ENCODE measurements at regions not wholly inside any gene's neighbourhood (a gene's known extent, or its start where the extent isn't known, plus 50 kb on each side); places are given as distances from the start of the nearest gene placed in this dataset.

DNA sequence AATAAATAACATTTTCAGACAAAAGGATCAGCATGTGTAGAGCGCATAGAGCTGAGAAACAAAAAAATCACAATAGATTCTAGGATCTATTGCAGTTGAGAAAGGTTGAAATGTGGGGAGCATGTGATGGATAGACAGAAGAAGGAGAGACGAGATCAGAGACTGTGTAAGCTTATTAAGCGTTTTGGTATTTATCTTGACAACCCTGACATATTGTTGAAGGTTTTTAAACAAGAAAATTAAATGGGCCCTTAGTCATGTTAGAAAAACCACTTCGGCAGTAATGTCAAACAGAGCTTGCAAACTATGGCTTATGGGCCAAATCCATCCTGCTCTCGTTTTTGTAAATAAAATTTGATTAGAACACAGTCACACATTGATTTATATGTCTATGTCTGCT lies 200.5 kb upstream of the KLF4 start:
- ChIA-PET CTCF (no interaction called here), POLR2A (no interaction called here)
- Mint-ChIP-seq H3K4me3 (no peak overlapping the region), H3K9me3 (ENCODE audit: insufficient read depth) (peaks cover 2% of the 10 kb centered on the region), H3K4me1 (peaks cover 3% of the 10 kb centered on the region), H3K27ac (no peak overlapping the region), H3K27me3 (peaks cover 7% of the 10 kb centered on the region)
- ATAC-seq (ENCODE audit: low read depth) (no peak), DNase-seq (no peak)
- intact Hi-C loops (cut with micrococcal nuclease), result no loop called here
- no peak overlapping the region for H3K4me2 ChIP-seq (replicated peaks; ENCODE audit: low read depth, low read length, poor library complexity, severe bottlenecking)
- H3K9ac ChIP-seq (ENCODE audit: low read length), result no peak overlapping the region
- 87% methylated on average over 2 of the region's 5 CpGs for WGBS (ENCODE audit: insufficient coverage)
- H3K4me1 ChIP-seq (ENCODE audit: control insufficient read depth in 2 of 2, insufficient read depth in 2 of 2, low read length in 2 of 2), result no peaks in the 10 kb centered on the region
- no peaks in the 10 kb centered on the region for H3K79me2 ChIP-seq (ENCODE audit: control insufficient read depth, insufficient read depth, low read length)
- H3K27me3 ChIP-seq (replicated peaks in 1 of 4; ENCODE audit: control extremely low read depth in 1 of 4, control insufficient read depth in 3 of 4, insufficient read depth in 4 of 4, low read length in 3 of 4), result no peaks in the 10 kb centered on the region
- H4K20me1 ChIP-seq (ENCODE audit: control insufficient read depth, insufficient read depth, low read length, poor library complexity, severe bottlenecking), result no peaks in the 10 kb centered on the region
- no peak overlapping the region for H2AFZ ChIP-seq (ENCODE audit: insufficient read depth, low read depth, low read length, poor library complexity, severe bottlenecking)
- TF ChIP-seq, protein P1, sequence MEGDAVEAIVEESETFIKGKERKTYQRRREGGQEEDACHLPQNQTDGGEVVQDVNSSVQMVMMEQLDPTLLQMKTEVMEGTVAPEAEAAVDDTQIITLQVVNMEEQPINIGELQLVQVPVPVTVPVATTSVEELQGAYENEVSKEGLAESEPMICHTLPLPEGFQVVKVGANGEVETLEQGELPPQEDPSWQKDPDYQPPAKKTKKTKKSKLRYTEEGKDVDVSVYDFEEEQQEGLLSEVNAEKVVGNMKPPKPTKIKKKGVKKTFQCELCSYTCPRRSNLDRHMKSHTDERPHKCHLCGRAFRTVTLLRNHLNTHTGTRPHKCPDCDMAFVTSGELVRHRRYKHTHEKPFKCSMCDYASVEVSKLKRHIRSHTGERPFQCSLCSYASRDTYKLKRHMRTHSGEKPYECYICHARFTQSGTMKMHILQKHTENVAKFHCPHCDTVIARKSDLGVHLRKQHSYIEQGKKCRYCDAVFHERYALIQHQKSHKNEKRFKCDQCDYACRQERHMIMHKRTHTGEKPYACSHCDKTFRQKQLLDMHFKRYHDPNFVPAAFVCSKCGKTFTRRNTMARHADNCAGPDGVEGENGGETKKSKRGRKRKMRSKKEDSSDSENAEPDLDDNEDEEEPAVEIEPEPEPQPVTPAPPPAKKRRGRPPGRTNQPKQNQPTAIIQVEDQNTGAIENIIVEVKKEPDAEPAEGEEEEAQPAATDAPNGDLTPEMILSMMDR (IDR thresholded peaks at IDR 0.05), result no peak
- no peak for TF ChIP-seq EZH2 (IDR thresholded peaks at IDR 0.05; ENCODE audit: borderline replicate concordance, insufficient read depth, low read depth, low read length, poor library complexity, severe bottlenecking)
- H3K9me3 ChIP-seq (ENCODE audit: control extremely low read depth in 1 of 3, control insufficient read depth in 2 of 3, insufficient read depth in 1 of 3, low read length in 2 of 3), result no peaks in the 10 kb centered on the region
- H3K27ac ChIP-seq (ENCODE audit: low read length in 2 of 2), result no peak overlapping the region
- H3K36me3 ChIP-seq (replicated peaks in 1 of 2; ENCODE audit: control extremely low read depth in 1 of 2, control insufficient read depth in 1 of 2, extremely low read depth in 1 of 2, insufficient read depth in 2 of 2, low read length in 1 of 2), result no peaks in the 10 kb centered on the region
- H3K4me3 ChIP-seq (ENCODE audit: control extremely low read depth in 1 of 5, extremely low read depth in 1 of 5, insufficient read depth in 1 of 5, low read depth in 2 of 5, low read length in 4 of 5), result no peak overlapping the region

DNA sequence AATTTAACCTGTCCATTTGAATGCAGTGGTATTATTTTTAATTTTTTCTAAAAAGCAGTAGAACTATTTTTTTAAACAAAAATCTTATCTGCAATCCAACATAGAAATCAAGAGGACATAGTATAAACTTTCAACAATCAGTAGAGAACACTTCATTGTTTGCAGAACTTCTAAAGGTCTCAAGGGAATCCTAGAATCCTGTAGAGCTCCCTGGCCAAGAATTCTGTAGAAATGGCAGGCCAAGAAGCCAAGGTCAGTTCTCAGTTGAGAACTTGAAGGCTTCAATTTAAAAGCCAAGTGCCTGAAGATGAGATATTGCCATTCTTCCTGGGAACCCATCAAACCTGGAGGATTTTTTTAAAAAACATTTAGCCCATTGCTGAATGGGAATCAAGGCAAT lies 199.2 kb upstream of the KLF4 start:
- H4K20me1 ChIP-seq (ENCODE audit: control insufficient read depth, insufficient read depth, low read length, poor library complexity, severe bottlenecking), result no peaks in the 10 kb centered on the region
- ChIA-PET CTCF (no interaction called here), POLR2A (no interaction called here)
- H3K4me2 ChIP-seq (replicated peaks; ENCODE audit: low read depth, low read length, poor library complexity, severe bottlenecking), result no peak overlapping the region
- H3K79me2 ChIP-seq (ENCODE audit: control insufficient read depth, insufficient read depth, low read length), result no peaks in the 10 kb centered on the region
- Mint-ChIP-seq H3K9me3 (ENCODE audit: insufficient read depth) (peaks cover 2% of the 10 kb centered on the region), H3K4me3 (no peak overlapping the region), H3K27me3 (peaks cover 7% of the 10 kb centered on the region), H3K4me1 (no peaks in the 10 kb centered on the region), H3K27ac (no peak overlapping the region)
- H3K9me3 ChIP-seq (ENCODE audit: control extremely low read depth in 1 of 3, control insufficient read depth in 2 of 3, insufficient read depth in 1 of 3, low read length in 2 of 3), result no peaks in the 10 kb centered on the region
- H3K4me1 ChIP-seq (ENCODE audit: control insufficient read depth in 2 of 2, insufficient read depth in 2 of 2, low read length in 2 of 2), result no peaks in the 10 kb centered on the region
- H3K36me3 ChIP-seq (replicated peaks in 1 of 2; ENCODE audit: control extremely low read depth in 1 of 2, control insufficient read depth in 1 of 2, extremely low read depth in 1 of 2, insufficient read depth in 2 of 2, low read length in 1 of 2), result no peaks in the 10 kb centered on the region
- H2AFZ ChIP-seq (ENCODE audit: insufficient read depth, low read depth, low read length, poor library complexity, severe bottlenecking), result no peak overlapping the region
- no peak for DNase-seq
- H3K9ac ChIP-seq (ENCODE audit: low read length), result no peak overlapping the region
- no peak for ATAC-seq (ENCODE audit: low read depth)
- TF ChIP-seq, protein P1 (IDR thresholded peaks at IDR 0.05), result no peak
- no peak for TF ChIP-seq EZH2 (IDR thresholded peaks at IDR 0.05; ENCODE audit: borderline replicate concordance, insufficient read depth, low read depth, low read length, poor library complexity, severe bottlenecking)
- H3K27me3 ChIP-seq (replicated peaks in 1 of 4; ENCODE audit: control extremely low read depth in 1 of 4, control insufficient read depth in 3 of 4, insufficient read depth in 4 of 4, low read length in 3 of 4), result no peaks in the 10 kb centered on the region
- no peak overlapping the region for H3K27ac ChIP-seq (ENCODE audit: low read length in 2 of 2)
- no peak overlapping the region for H3K4me3 ChIP-seq (ENCODE audit: control extremely low read depth in 1 of 5, extremely low read depth in 1 of 5, insufficient read depth in 1 of 5, low read depth in 2 of 5, low read length in 4 of 5)
- intact Hi-C loops (cut with micrococcal nuclease), result no loop called here

All from B cell (primary cell).